ENCODE measurements at regions not wholly inside any gene's neighbourhood (a gene's known extent, or its start where the extent isn't known, plus 50 kb on each side); places are given as distances from the start of the nearest gene placed in this dataset.

- TF ChIP-seq ZBTB46 (CRISPR knock-in tag; IDR thresholded peaks at IDR 0.05; ENCODE audit: borderline replicate concordance) (no peak), RORA (CRISPR knock-in tag; IDR thresholded peaks at IDR 0.05) (no peak)
These were observed 1013.9 kb upstream of the GYPC start (continued) for GRCh38 chr2:125642032-125642431.

- no peaks in the 10 kb centered on the region for H4K20me1 ChIP-seq (ENCODE audit: insufficient read depth, low read length)
- H2AFZ ChIP-seq (ENCODE audit: low read length) = no peak overlapping the region
- ChIA-PET POLR2A (no interaction called here), CTCF (ENCODE audit: low intra/inter-chr PET ratio, low total read pairs) (no interaction called here)
- H3K27me3 ChIP-seq (ENCODE audit: control insufficient read depth in 1 of 2, insufficient read depth in 2 of 2, low read length in 2 of 2) = no peaks in the 10 kb centered on the region
- in situ Hi-C loops (cut with HindIII; ENCODE audit: extremely low pct_ligation_motif_present, low pct_unique_long_range_greater_than_20kb) (no loop called here), intact Hi-C loops (cut with micrococcal nuclease; ENCODE audit: unreplicated experiment) (no loop called here)
- H3K4me2 ChIP-seq (ENCODE audit: low read depth, low read length) = no peak overlapping the region
- no TSS peak for BruUV-seq (replicated peaks)
- DNase-seq (ENCODE audit: low spot score) (no peak), ATAC-seq (no peak), FAIRE-seq (no peak)
- 0% methylated on average over 2 of the region's 2 CpGs for WGBS (ENCODE audit: low lambda C conversion rate)
- no peaks in the 10 kb centered on the region for H3K4me1 ChIP-seq (ENCODE audit: insufficient read depth, low read length)
- no peaks in the 10 kb centered on the region for H3K36me3 ChIP-seq (replicated peaks in 1 of 2; ENCODE audit: control insufficient read depth in 1 of 2, insufficient read depth in 2 of 2, low read length in 2 of 2)
- H3K9ac ChIP-seq (ENCODE audit: insufficient read depth, low read depth, low read length) = no peak overlapping the region
- H3K27ac ChIP-seq (ENCODE audit: extremely low read length, insufficient read depth, low read length) = no peak overlapping the region
- H3K4me3 ChIP-seq (replicated peaks in 1 of 3; ENCODE audit: insufficient read depth in 1 of 3, low read depth in 2 of 3, low read length in 3 of 3) = no peak overlapping the region
- peaks cover 25% of the 10 kb centered on the region for H3K9me3 ChIP-seq (ENCODE audit: low read length)
- no peaks in the 10 kb centered on the region for H3K79me2 ChIP-seq (ENCODE audit: insufficient read depth, low read length)
- no peak for TF ChIP-seq CHCHD3 (CRISPR knock-in tag; IDR thresholded peaks at IDR 0.05)
- no peak for TF ChIP-seq ZBTB25 (CRISPR knock-in tag; IDR thresholded peaks at IDR 0.05)
- TF ChIP-seq RARG (CRISPR knock-in tag; IDR thresholded peaks at IDR 0.05; ENCODE audit: low read depth) = no peak
- no peak for TF ChIP-seq ZFYVE20 (CRISPR knock-in tag; IDR thresholded peaks at IDR 0.05; ENCODE audit: borderline replicate concordance, low read depth)
- no peak for TF ChIP-seq ATF5 (CRISPR knock-in tag; IDR thresholded peaks at IDR 0.05; ENCODE audit: low read depth)
- TF ChIP-seq MZF1 (CRISPR knock-in tag; IDR thresholded peaks at IDR 0.05; ENCODE audit: borderline replicate concordance) = no peak
- TF ChIP-seq JARID2 (CRISPR knock-in tag; IDR thresholded peaks at IDR 0.05; ENCODE audit: insufficient replicate concordance) = no peak
- no peak for TF ChIP-seq ZSCAN25 (CRISPR knock-in tag; IDR thresholded peaks at IDR 0.05)
- no peak for TF ChIP-seq SRF (IDR thresholded peaks at IDR 0.05; ENCODE audit: low read depth, low read length)
- no peak for TF ChIP-seq AKNA (CRISPR knock-in tag; IDR thresholded peaks at IDR 0.05; ENCODE audit: borderline replicate concordance)
These were observed 1012.8 kb upstream of the GYPC start for GRCh38 chr2:125643128-125643527.

All from HepG2 (cell line).